DND-41 (cell line): ENCODE measurements at regions not wholly inside any gene's neighbourhood (a gene's known extent, or its start where the extent isn't known, plus 50 kb on each side); places are given as distances from the start of the nearest gene placed in this dataset.

ENCODE experiments used
- CTCF ChIP-seq: IDR thresholded peaks from 2 replicates; pipeline ENCODE4 v1.5.1; 2012; ENCODE audit warnings: borderline replicate concordance, low read length, moderate library complexity, mild to moderate bottlenecking; ENCODE audit not compliant: poor library complexity, severe bottlenecking; ENCODE audit errors: extremely low read depth
- EZH2 ChIP-seq: IDR thresholded peaks from 3 replicates; pipeline ENCODE4 v1.6.1; 2012; ENCODE audit warnings: borderline replicate concordance, low read depth, mild to moderate bottlenecking, moderate library complexity, low read length, inconsistent platforms; ENCODE audit not compliant: severe bottlenecking

GRCh38 chrX:22594766-22595165, 322.1 kb downstream of the CBLL2 start:
- no peak for TF ChIP-seq CTCF
- TF ChIP-seq EZH2: no peak
